Stimulated activated naive CD8-positive, alpha-beta T cell treated with anti-CD3 and anti-CD28 coated beads, Interleukin-15, amount 100 ng/mL, for 72 hours (primary cell): ENCODE measurements at regions not wholly inside any gene's neighbourhood (a gene's known extent, or its start where the extent isn't known, plus 50 kb on each side); places are given as distances from the start of the nearest gene placed in this dataset.
"Not testable (repeated sequence)": the region's sequence is repeated elsewhere in the genome, so short reads cannot be mapped to it uniquely, and the experiment has no call there.

ENCODE experiments used
- ATAC-seq: fragments of 150-1000 bp; cut with Tn5 transposase; 2 replicates; pipeline ENCODE4 v1.10.0; 2021; ENCODE audit warnings: mild to moderate bottlenecking, moderate library complexity
- DNase-seq, 2 donors: peaks; one replicate each; pipeline ENCODE4 v3.0.0; 2021 to 2022
- H3K27ac Mint-ChIP-seq, 2 donors: one replicate each; pipeline ENCODE4 v1.8.0; 2022; ENCODE audit warnings: mild to moderate bottlenecking in 2 of 2, mixed read lengths in 2 of 2, moderate library complexity in 2 of 2
- H3K27me3 Mint-ChIP-seq: one replicate; pipeline ENCODE4 v1.8.0; 2022; ENCODE audit warnings: mixed read lengths
- H3K4me1 Mint-ChIP-seq: one replicate; pipeline ENCODE4 v1.8.0; 2022; ENCODE audit warnings: mild to moderate bottlenecking, mixed read lengths
- H3K4me3 Mint-ChIP-seq, 2 donors: one replicate each; pipeline ENCODE4 v1.8.0; 2022; ENCODE audit warnings: mild to moderate bottlenecking in 2 of 2, mixed read lengths in 2 of 2, moderate library complexity in 1 of 2
- H3K9me3 Mint-ChIP-seq, 2 donors: one replicate each; pipeline ENCODE4 v1.8.0; 2022; ENCODE audit warnings: mixed read lengths in 2 of 2

- H3K4me1 Mint-ChIP-seq = no peaks in the 10 kb centered on the region
- no peak for ATAC-seq
- H3K27me3 Mint-ChIP-seq = no peaks in the 10 kb centered on the region
- no peak for DNase-seq
- H3K4me3 Mint-ChIP-seq = no peak overlapping the region
- H3K27ac Mint-ChIP-seq = no peak overlapping the region
- peaks cover 0 to 6% of the 10 kb centered on the region in 2 donors for H3K9me3 Mint-ChIP-seq
These were observed 92.8 kb upstream of the KCND2 start for GRCh38 chr7:120180221-120180620.

- no peaks in the 10 kb centered on the region for H3K4me1 Mint-ChIP-seq
- DNase-seq = no peak
- H3K27ac Mint-ChIP-seq = no peak overlapping the region
- H3K4me3 Mint-ChIP-seq = no peak overlapping the region
- no peaks in the 10 kb centered on the region for H3K27me3 Mint-ChIP-seq
- ATAC-seq = no peak
- H3K9me3 Mint-ChIP-seq = peaks cover 0 to 6% of the 10 kb centered on the region in 2 donors
These were observed 91.5 kb upstream of the KCND2 start for GRCh38 chr7:120181499-120181898.

GRCh38 chr7:120184866-120185265 is 88.1 kb upstream of the KCND2 start:
- H3K4me1 Mint-ChIP-seq = no peaks in the 10 kb centered on the region

GRCh38 chr7:120185940-120186682 is 86.9 kb upstream of the KCND2 start:
- DNase-seq (no peak), ATAC-seq (no peak)
- peaks cover 0 to 6% of the 10 kb centered on the region in 2 donors for H3K9me3 Mint-ChIP-seq
- H3K27me3 Mint-ChIP-seq = no peaks in the 10 kb centered on the region
- no peak overlapping the region for H3K27ac Mint-ChIP-seq
- no peaks in the 10 kb centered on the region for H3K4me1 Mint-ChIP-seq
- no peak overlapping the region for H3K4me3 Mint-ChIP-seq

More at GRCh38 chr7:120184866-120185265, 88.1 kb upstream of the KCND2 start:
- Mint-ChIP-seq H3K27me3 (no peaks in the 10 kb centered on the region), H3K9me3 (peaks cover 0 to 6% of the 10 kb centered on the region in 2 donors), H3K27ac (no peak overlapping the region), H3K4me3 (no peak overlapping the region)
- ATAC-seq (no peak), DNase-seq (no peak)

- ATAC-seq (no peak), DNase-seq (no peak)
- Mint-ChIP-seq H3K27me3 (no peaks in the 10 kb centered on the region), H3K4me1 (no peaks in the 10 kb centered on the region), H3K27ac (no peak overlapping the region), H3K9me3 (peaks cover 0 to 6% of the 10 kb centered on the region in 2 donors), H3K4me3 (no peak overlapping the region)
These were observed 86.3 kb upstream of the KCND2 start for GRCh38 chr7:120186688-120187087.

- DNase-seq (no peak), ATAC-seq (no peak)
- Mint-ChIP-seq H3K9me3 (peaks cover 4 to 8% of the 10 kb centered on the region in 2 donors), H3K4me3 (no peak overlapping the region), H3K4me1 (no peaks in the 10 kb centered on the region), H3K27ac (no peak overlapping the region), H3K27me3 (no peaks in the 10 kb centered on the region)
These were observed 83.4 kb upstream of the KCND2 start for GRCh38 chr7:120189623-120190022.

- ATAC-seq (no peak), DNase-seq (no peak)
- Mint-ChIP-seq H3K4me3 (no peak overlapping the region), H3K27me3 (no peaks in the 10 kb centered on the region), H3K9me3 (peaks cover 9 to 13% of the 10 kb centered on the region in 2 donors), H3K27ac (no peak overlapping the region), H3K4me1 (no peaks in the 10 kb centered on the region)
These were observed 82.9 kb upstream of the KCND2 start for GRCh38 chr7:120190109-120190508.

- no peaks in the 10 kb centered on the region for H3K4me1 Mint-ChIP-seq
- H3K4me3 Mint-ChIP-seq = no peak overlapping the region
- peaks cover 11 to 17% of the 10 kb centered on the region in 2 donors for H3K9me3 Mint-ChIP-seq
- H3K27ac Mint-ChIP-seq = no peak overlapping the region
- no peaks in the 10 kb centered on the region for H3K27me3 Mint-ChIP-seq
- ATAC-seq (no peak), DNase-seq (no peak)
These were observed 82.4 kb upstream of the KCND2 start for GRCh38 chr7:120190566-120190965.

GRCh38 chr7:120191423-120191822 is 81.6 kb upstream of the KCND2 start:
- peaks cover 11 to 18% of the 10 kb centered on the region in 2 donors for H3K9me3 Mint-ChIP-seq
- not testable (repeated sequence) for DNase-seq, H3K4me1 Mint-ChIP-seq, ATAC-seq, H3K27ac Mint-ChIP-seq, H3K4me3 Mint-ChIP-seq, H3K27me3 Mint-ChIP-seq

GRCh38 chr7:120201290-120201689 is 71.7 kb upstream of the KCND2 start:
- ATAC-seq (no peak), DNase-seq (no peak)
- Mint-ChIP-seq H3K27ac (no peak overlapping the region), H3K27me3 (no peaks in the 10 kb centered on the region), H3K9me3 (peaks cover 8 to 10% of the 10 kb centered on the region in 2 donors), H3K4me3 (no peak overlapping the region), H3K4me1 (no peaks in the 10 kb centered on the region)

GRCh38 chr7:120205101-120205500 is 67.9 kb upstream of the KCND2 start:
- ATAC-seq (no peak), DNase-seq (no peak)
- no peak overlapping the region for H3K4me3 Mint-ChIP-seq
- H3K4me1 Mint-ChIP-seq = no peaks in the 10 kb centered on the region
- no peaks in the 10 kb centered on the region for H3K27me3 Mint-ChIP-seq
- H3K9me3 Mint-ChIP-seq = peaks cover 13 to 34% of the 10 kb centered on the region in 2 donors
- H3K27ac Mint-ChIP-seq = no peak overlapping the region

GRCh38 chr7:120207037-120207436 is 65.9 kb upstream of the KCND2 start:
- Mint-ChIP-seq H3K9me3 (peaks cover 19 to 25% of the 10 kb centered on the region in 2 donors), H3K4me1 (no peaks in the 10 kb centered on the region), H3K27ac (no peak overlapping the region), H3K27me3 (no peaks in the 10 kb centered on the region), H3K4me3 (no peak overlapping the region)
- ATAC-seq = no peak
- DNase-seq = no peak

- ATAC-seq (no peak), DNase-seq (no peak)
- no peak overlapping the region for H3K4me3 Mint-ChIP-seq
- H3K27ac Mint-ChIP-seq = no peak overlapping the region
- H3K27me3 Mint-ChIP-seq = no peaks in the 10 kb centered on the region
- H3K4me1 Mint-ChIP-seq = no peaks in the 10 kb centered on the region
- H3K9me3 Mint-ChIP-seq = peaks cover under 1 to 8% of the 10 kb centered on the region in 2 donors
These were observed 57.3 kb upstream of the KCND2 start for GRCh38 chr7:120215654-120216053.

GRCh38 chr7:120216947-120217346 is 56.0 kb upstream of the KCND2 start:
- ATAC-seq (no peak), DNase-seq (no peak)
- Mint-ChIP-seq H3K9me3 (peaks cover 0 to 8% of the 10 kb centered on the region in 2 donors), H3K27ac (no peak overlapping the region), H3K27me3 (no peaks in the 10 kb centered on the region), H3K4me3 (no peak overlapping the region), H3K4me1 (no peaks in the 10 kb centered on the region)

GRCh38 chr7:120218712-120219111 is 54.3 kb upstream of the KCND2 start:
- Mint-ChIP-seq H3K27me3 (no peaks in the 10 kb centered on the region), H3K27ac (no peak overlapping the region), H3K9me3 (no peaks in the 10 kb centered on the region), H3K4me1 (no peaks in the 10 kb centered on the region), H3K4me3 (no peak overlapping the region)
- ATAC-seq (no peak), DNase-seq (no peak)

GRCh38 chr7:120221666-120222065 is 51.3 kb upstream of the KCND2 start:
- Mint-ChIP-seq H3K4me3 (no peak overlapping the region), H3K9me3 (no peaks in the 10 kb centered on the region), H3K4me1 (no peaks in the 10 kb centered on the region), H3K27me3 (no peaks in the 10 kb centered on the region), H3K27ac (no peak overlapping the region)
- DNase-seq (no peak), ATAC-seq (no peak)
